NCI-H146 (cell line): ENCODE measurements at regions not wholly inside any gene's neighbourhood (a gene's known extent, or its start where the extent isn't known, plus 50 kb on each side); places are given as distances from the start of the nearest gene placed in this dataset.
A peak's percentile ranks its signal among the peaks of the same experiment; 100 is the strongest.
"Not testable (repeated sequence)": the region's sequence is repeated elsewhere in the genome, so short reads cannot be mapped to it uniquely, and the experiment has no call there.

Experiments used
- DNase-seq: peaks from one replicate; lab custom pipeline; 2025; lab: John Stamatoyannopoulos, UW

- peak; percentile 100 for DNase-seq
Observed at GRCh38 chr3:180743813-180744590, 64.7 kb upstream of the CCDC39 start.

GRCh38 chr3:180747805-180748361 lies 68.6 kb upstream of the CCDC39 start:
- peak; percentile 96 for DNase-seq

GRCh38 chr3:180749322-180749721 lies 70.0 kb upstream of the CCDC39 start:
- peak; percentile 73 for DNase-seq

- DNase-seq, result peak; percentile 36
Observed at GRCh38 chr3:180749796-180750195, 70.5 kb upstream of the CCDC39 start.

GRCh38 chr3:180755556-180755955 lies 76.3 kb upstream of the CCDC39 start:
- DNase-seq, result no peak

- no peak for DNase-seq
Observed at GRCh38 chr3:180762866-180763265, 83.6 kb upstream of the CCDC39 start.

- no peak for DNase-seq
Observed at GRCh38 chr3:180764481-180764880, 85.2 kb upstream of the CCDC39 start.

- no peak for DNase-seq
Observed at GRCh38 chr3:180770639-180771038, 91.3 kb upstream of the CCDC39 start.

- no peak for DNase-seq
Observed at GRCh38 chr3:180776433-180776832, 97.1 kb upstream of the CCDC39 start.

GRCh38 chr3:180782195-180782984 lies 103.1 kb upstream of the CCDC39 start:
- DNase-seq, result peak; percentile 44

- not testable (repeated sequence) for DNase-seq
Observed at GRCh38 chr3:180786227-180786626, 106.9 kb upstream of the CCDC39 start.

- DNase-seq, result peak; percentile 50
Observed at GRCh38 chr3:180789774-180790173, 110.5 kb upstream of the CCDC39 start.

- no peak for DNase-seq
Observed at GRCh38 chr3:180798197-180798596, 114.3 kb upstream of the FXR1 start.

GRCh38 chr3:180802837-180803236 lies 109.6 kb upstream of the FXR1 start:
- peak; percentile 79 for DNase-seq

- peak; percentile 93 for DNase-seq
Observed at GRCh38 chr3:180804916-180805315, 107.6 kb upstream of the FXR1 start.

GRCh38 chr3:180808823-180809575 lies 103.5 kb upstream of the FXR1 start:
- peak; percentile 61 for DNase-seq

GRCh38 chr3:180820400-180820799 lies 92.1 kb upstream of the FXR1 start:
- DNase-seq, result no peak

- DNase-seq, result no peak
Observed at GRCh38 chr3:180825964-180826363, 86.5 kb upstream of the FXR1 start.

GRCh38 chr3:180827171-180827570 lies 85.3 kb upstream of the FXR1 start:
- DNase-seq, result no peak

GRCh38 chr3:180828001-180828720 lies 84.3 kb upstream of the FXR1 start:
- peak; percentile 24 for DNase-seq

- DNase-seq, result no peak
Observed at GRCh38 chr3:180828723-180829408, 83.6 kb upstream of the FXR1 start.
